NCI-H460 (cell line): ENCODE measurements at regions not wholly inside any gene's neighbourhood (a gene's known extent, or its start where the extent isn't known, plus 50 kb on each side); places are given as distances from the start of the nearest gene placed in this dataset.

Experiments used
- DNase-seq: peaks from one replicate; pipeline ENCODE4 v3.0.0-alpha.2; 2016; ENCODE audit warnings: low read depth; ENCODE audit errors: extremely low read depth

GRCh38 chr10:69715899-69716606 lies 85.7 kb upstream of the COL13A1 start:
- no peak for DNase-seq

- peak; percentile 58 for DNase-seq
These were observed 84.8 kb upstream of the COL13A1 start for GRCh38 chr10:69716711-69717560.

DNA sequence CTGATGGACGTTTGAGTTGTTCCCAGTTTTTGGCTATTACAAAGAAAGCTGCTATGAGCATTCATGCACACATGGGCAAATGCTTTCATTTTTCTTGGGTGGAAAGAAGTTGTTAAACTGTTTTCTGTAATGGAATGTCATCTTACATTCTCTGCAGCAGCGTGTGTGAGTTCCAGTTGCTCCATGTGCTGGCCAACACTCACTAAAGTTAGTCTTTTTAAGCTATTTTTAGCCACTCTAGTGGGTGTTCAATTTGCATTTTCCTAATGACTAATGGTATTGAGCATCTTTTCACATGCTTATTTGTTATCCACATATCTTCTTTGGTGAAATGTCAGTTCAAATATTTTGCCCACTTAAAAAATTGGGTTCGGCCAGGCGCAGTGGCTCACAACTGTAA lies 82.8 kb upstream of the COL13A1 start:
- DNase-seq = no peak

GRCh38 chr10:69721690-69722310 lies 79.9 kb upstream of the COL13A1 start:
- DNase-seq = no peak

- DNase-seq = no peak
These were observed 78.1 kb upstream of the COL13A1 start for GRCh38 chr10:69723653-69724052.

GRCh38 chr10:69726850-69727249 lies 74.9 kb upstream of the COL13A1 start:
- DNase-seq = no peak

DNA sequence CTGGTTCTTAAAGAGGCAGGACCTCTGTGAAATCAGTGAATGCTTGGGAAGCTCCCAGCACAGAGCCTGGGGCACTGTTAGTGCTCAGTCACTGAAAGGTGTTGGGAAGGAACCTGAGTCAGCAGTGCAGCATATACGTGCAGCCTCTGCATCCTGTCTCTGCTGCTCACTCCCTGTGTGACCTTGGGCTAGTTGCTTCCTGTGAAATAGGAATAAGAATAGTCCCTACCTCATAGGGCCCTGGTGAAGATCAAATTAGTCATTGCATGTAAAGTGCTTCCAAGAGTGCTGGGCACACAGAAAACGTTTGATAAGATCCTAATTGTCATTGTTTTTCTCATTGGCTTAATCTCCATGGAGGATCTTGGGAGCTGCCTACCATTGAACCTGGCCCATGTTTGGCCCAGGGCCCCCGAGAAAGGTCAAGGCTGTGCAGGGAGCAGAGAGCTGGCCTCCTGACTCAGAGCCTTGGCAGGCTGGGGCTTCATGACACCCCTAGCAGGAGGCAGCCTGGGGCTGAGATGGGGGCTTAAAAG lies 73.3 kb upstream of the COL13A1 start:
- no peak for DNase-seq

DNA sequence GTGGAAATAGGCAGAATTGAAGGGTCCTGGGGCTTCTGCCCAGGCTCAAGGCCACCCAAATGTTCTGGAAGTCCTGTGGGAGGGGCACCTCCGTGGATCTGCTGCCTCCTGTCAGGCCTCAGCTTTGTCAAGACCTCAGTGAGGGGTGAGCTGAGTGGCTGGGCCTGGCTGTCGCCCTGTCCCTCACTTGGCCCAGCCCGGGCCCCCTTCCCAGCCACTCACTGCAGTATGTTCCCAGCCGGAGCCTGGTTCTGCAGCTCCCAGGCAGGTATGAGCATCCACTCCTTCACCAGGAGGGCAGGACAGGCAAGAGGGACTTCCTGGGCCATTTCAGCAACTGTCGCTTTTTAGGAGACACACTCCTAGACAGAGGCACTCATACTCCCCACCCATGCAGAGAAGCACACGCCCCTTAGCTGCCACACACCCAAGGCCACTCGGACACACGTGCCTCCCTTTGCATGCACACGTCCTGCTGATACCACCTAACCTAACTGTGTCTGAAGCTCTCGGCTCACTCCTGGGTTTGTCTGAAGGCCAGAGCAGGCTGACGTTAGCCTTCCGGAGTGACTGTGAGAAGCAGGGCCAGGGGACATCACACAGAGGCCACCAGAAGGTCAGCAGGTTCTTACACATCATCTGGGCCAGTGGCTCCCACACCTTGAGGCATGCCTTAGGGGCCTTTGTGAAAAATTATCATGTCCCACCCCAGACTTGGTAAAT lies 72.2 kb upstream of the COL13A1 start:
- DNase-seq = no peak

GRCh38 chr10:69730251-69731156 lies 71.2 kb upstream of the COL13A1 start:
- no peak for DNase-seq

DNA sequence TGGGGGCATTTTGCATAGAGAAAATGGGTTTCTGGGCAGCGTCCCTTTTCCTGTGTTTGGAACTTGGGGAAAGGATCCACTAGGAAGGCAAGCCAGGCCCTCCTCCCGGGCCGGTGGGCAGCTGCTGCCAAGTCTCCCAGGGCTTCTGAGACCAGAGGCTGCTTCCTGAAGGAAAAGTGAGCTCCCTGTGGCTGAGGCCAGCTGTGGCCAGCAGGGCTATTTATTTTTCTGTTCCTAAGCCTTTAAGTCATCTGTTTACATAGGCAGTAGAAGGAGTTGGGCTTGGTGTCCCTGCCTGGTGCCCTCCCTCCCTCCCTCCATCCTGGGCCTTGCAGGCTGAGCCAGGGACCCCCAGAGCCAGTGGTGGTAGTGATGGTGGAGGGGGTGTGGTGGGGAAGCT lies 70.5 kb upstream of the COL13A1 start:
- no peak for DNase-seq

DNA sequence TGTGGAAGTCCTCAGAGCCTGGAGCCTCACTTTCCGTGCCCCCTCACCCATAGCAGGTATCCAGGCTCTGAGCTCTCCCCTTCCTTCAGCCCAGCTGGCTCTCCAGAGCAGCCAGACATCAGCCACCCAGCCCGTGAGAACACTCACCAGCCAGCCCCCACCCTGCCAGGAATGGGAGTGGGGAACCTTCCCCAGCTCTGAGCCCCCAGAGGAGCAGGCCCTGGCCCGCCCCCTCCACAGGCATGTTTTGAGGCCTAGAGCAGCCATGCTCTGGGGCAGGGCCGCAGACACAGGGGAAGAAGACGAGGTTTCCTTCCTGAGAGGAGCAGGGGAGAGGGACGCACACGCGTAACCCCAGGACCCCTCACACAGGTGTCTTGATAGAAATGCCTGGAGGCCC lies 70.0 kb upstream of the COL13A1 start:
- DNase-seq = no peak

DNA sequence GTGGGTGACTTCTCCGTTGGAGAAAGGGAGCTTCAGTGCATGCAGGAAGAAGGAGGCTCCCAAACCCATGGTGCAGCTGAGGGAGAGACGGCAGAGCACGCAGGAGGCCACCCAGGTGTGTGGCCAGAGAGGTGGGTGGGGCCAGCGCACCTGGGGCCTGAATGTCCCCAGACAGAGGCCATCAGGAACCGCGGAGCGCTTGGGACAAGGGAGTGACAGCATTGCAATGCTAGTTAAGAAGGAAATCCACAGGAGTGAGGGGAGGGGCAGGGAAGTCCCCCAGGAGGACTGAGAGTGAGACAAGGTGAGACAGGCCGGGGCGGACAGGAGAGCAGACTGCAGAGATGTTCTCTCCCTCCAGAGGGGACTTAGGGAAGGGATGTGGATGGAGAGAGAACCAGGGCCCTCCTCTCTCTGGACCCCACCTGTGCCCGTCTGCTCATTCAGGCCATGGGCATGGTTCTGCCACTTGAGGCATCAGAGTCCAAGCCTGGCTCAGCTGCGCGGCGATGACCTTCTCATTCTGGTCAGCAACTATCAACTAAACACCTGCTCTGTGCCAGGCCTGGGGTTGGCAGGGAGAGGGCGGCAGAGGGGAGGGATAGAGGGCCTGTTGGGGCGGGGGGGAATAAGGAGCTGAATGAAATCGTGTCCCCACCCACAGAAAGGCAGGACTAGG lies 69.4 kb upstream of the COL13A1 start:
- no peak for DNase-seq

GRCh38 chr10:69732826-69733150 lies 68.9 kb upstream of the COL13A1 start:
- no peak for DNase-seq

DNA sequence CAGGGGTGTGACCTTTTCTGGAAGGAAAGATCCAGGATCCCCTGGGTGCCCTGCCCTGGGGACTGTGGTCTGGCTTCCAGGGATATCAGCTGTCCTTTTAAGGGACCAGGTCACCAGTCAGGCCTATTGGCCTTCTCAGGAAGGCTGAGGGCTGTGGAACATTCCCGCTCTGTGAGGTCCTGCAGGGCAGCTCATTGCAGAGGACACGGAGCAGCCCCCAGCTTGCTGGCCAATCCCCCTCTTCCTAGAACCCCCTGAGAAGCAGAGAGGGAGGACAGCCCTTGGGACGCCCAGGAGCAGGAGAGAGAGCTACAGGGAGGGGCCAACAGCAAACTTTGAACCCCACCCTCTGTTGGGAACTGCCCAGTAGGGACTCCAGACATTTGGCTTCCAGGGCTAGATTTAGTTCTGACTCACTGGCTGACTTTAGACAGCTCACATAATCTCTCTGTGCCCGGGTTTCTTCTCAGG lies 67.9 kb upstream of the COL13A1 start:
- no peak for DNase-seq

DNA sequence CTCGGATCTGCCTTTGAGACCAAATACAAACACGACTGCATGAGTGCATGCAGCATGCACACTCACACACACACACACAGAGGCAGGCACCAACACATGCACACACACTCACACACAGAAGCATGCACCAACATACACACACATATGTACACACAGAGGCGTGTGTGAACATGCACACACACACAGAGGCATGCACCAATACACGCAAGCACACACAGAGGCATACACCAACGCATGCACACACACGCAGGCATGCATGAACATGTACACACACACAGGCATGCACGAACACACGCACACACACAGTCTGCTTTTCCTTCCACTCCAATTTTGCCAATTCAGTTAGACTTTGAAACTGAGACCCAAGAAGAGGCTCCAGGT lies 67.3 kb upstream of the COL13A1 start:
- no peak for DNase-seq

DNA sequence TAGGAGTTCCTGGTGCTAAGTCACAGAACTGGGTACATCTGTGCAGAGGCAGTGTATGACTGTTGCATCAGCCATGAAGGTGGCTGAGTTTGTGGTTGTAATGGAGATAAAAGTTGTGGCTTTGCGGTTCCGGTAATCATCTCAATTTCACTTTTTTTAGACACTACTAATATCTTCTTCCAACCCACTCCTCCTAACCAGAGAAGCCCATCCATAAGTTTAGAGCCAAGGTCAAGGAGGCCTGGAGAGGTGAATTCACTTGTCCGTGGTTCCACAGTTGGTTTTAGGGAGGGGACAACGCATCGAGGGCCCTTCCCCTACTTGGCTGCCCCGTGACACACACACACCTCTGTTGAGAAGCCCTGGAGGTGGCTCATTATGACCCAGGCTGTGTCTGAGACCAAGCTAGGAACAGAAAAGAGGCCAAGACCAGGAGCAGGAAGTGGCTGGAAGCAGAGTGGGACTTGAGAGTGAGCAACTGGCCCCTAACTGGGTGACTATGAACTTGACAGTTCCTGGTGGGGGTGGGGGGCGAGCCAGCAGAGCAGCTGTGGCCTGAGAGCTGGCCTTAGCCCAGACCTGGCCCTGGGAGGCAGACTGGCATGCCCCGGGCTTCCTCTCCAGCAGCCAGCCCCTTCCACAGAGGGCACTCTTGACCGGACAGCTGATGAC lies 66.8 kb upstream of the COL13A1 start:
- no peak for DNase-seq

- DNase-seq = no peak
These were observed 64.6 kb upstream of the COL13A1 start for GRCh38 chr10:69736886-69737641.

- DNase-seq = no peak
These were observed 63.6 kb upstream of the COL13A1 start for GRCh38 chr10:69738071-69738470.
